Keratinocyte (primary cell): ENCODE measurements at regions not wholly inside any gene's neighbourhood (a gene's known extent, or its start where the extent isn't known, plus 50 kb on each side); places are given as distances from the start of the nearest gene placed in this dataset.
"Not testable (repeated sequence)": the region's sequence is repeated elsewhere in the genome, so short reads cannot be mapped to it uniquely, and the experiment has no call there.

ENCODE experiments used
- DNase-seq: peaks from one replicate; pipeline ENCODE4 v3.0.0-alpha.2; 2011; ENCODE audit warnings: low read depth, missing footprints, low spot score
- FAIRE-seq: peaks from 2 replicates; lab custom pipeline; 2011; peaks lifted over from hg19 to GRCh38; lab: Jason Lieb, UNC
- H2AFZ ChIP-seq: 2 replicates; pipeline ENCODE4 v1.6.0; 2012; ENCODE audit warnings: low read length, control low read depth, inconsistent platforms; ENCODE audit not compliant: control insufficient read depth
- H3K27ac ChIP-seq: 2 replicates; pipeline ENCODE4 v1.5.1; 2011; ENCODE audit warnings: low read length; ENCODE audit not compliant: control insufficient read depth, insufficient read depth
- H3K27me3 ChIP-seq: 3 replicates; pipeline ENCODE4 v1.6.0; 2011; ENCODE audit warnings: low read length; ENCODE audit not compliant: control insufficient read depth, insufficient read depth; ENCODE audit errors: extremely low read depth
- H3K36me3 ChIP-seq, 2 experiments: 2 replicates in 1 of 2; 3 replicates in 1 of 2; pipeline ENCODE4 v1.5.1; 2011; ENCODE audit warnings: low read length in 2 of 2, mild to moderate bottlenecking in 1 of 2; ENCODE audit not compliant: control insufficient read depth in 2 of 2, insufficient read depth in 2 of 2; ENCODE audit errors: extremely low read depth in 1 of 2
- H3K4me1 ChIP-seq: 3 replicates; pipeline ENCODE4 v1.5.1; 2011; ENCODE audit warnings: low read length; ENCODE audit not compliant: control insufficient read depth, insufficient read depth; ENCODE audit errors: extremely low read depth
- H3K4me2 ChIP-seq: 3 replicates; pipeline ENCODE4 v1.6.0; 2011; ENCODE audit warnings: low read depth, low read length; ENCODE audit not compliant: control insufficient read depth, insufficient read depth; ENCODE audit errors: extremely low read depth
- H3K4me3 ChIP-seq, 3 experiments: fragments of 200-600 bp in 1 of 3; sonication (generic) in 1 of 3; 2 replicates in 2 of 3; 3 replicates in 1 of 3; pipeline ENCODE4 v1.5.1; 2011 to 2016; ENCODE audit warnings: low read length in 3 of 3, mild to moderate bottlenecking in 3 of 3, control low read depth in 2 of 3, inconsistent platforms in 1 of 3, low read depth in 1 of 3, mixed read lengths in 1 of 3, mixed run types in 1 of 3, moderate library complexity in 1 of 3; ENCODE audit not compliant: control insufficient read depth in 2 of 3, insufficient read depth in 2 of 3; ENCODE audit errors: extremely low read depth in 1 of 3
- H3K79me2 ChIP-seq: 2 replicates; pipeline ENCODE4 v1.6.0; 2012; ENCODE audit warnings: low read length; ENCODE audit not compliant: control insufficient read depth, insufficient read depth
- H3K9ac ChIP-seq: 3 replicates; pipeline ENCODE4 v1.6.0; 2011; ENCODE audit warnings: low read length; ENCODE audit not compliant: control insufficient read depth, insufficient read depth; ENCODE audit errors: extremely low read depth
- H3K9me1 ChIP-seq: 3 replicates; pipeline ENCODE4 v1.6.0; 2011; ENCODE audit warnings: low read length; ENCODE audit not compliant: control insufficient read depth, insufficient read depth; ENCODE audit errors: extremely low read depth
- H3K9me3 ChIP-seq: 2 replicates; pipeline ENCODE4 v1.5.1; 2012; ENCODE audit warnings: low read depth, low read length; ENCODE audit not compliant: control insufficient read depth
- H4K20me1 ChIP-seq: 3 replicates; pipeline ENCODE4 v1.6.0; 2011; ENCODE audit warnings: low read length; ENCODE audit not compliant: control insufficient read depth, insufficient read depth; ENCODE audit errors: extremely low read depth
- CTCF ChIP-seq, 3 experiments: IDR thresholded peaks in 1 of 3; conservative IDR thresholded peaks in 1 of 3; optimal IDR thresholded peaks in 1 of 3; 2 replicates in 2 of 3; 3 replicates in 1 of 3; pipeline versions ENCODE3 to v1.5.1; 2011; ENCODE audit warnings: low read length in 3 of 3, mild to moderate bottlenecking in 3 of 3, moderate library complexity in 2 of 3, control low read depth in 1 of 3, inconsistent platforms in 1 of 3; ENCODE audit not compliant: insufficient read depth in 2 of 3; ENCODE audit errors: extremely low read depth in 1 of 3
- EZH2 ChIP-seq: IDR thresholded peaks from one replicate; pipeline ENCODE4 v1.6.1; 2012; ENCODE audit warnings: inconsistent platforms, mild to moderate bottlenecking, low read length, moderate library complexity
- dilution Hi-C: fragments of 300-500 bp; cut with MboI; formaldehyde crosslinking; loops from one replicate; pipeline ENCODE4 v1.7.0; 2020; ENCODE audit warnings: low sequenced_read_pairs; ENCODE audit not compliant: extremely low pct_ligation_motif_present

GRCh38 chr22:25460682-25461081, 103.8 kb upstream of the GRK3 start:
- H2AFZ ChIP-seq, H3K9me1 ChIP-seq, H3K4me2 ChIP-seq, H3K4me3 ChIP-seq, H3K9me3 ChIP-seq, H3K27ac ChIP-seq, dilution Hi-C loops, DNase-seq, H3K4me1 ChIP-seq, H4K20me1 ChIP-seq, H3K9ac ChIP-seq, FAIRE-seq, H3K79me2 ChIP-seq, H3K27me3 ChIP-seq: not testable (repeated sequence)
- peaks cover 3 to 12% of the 10 kb centered on the region in 2 experiments for H3K36me3 ChIP-seq

GRCh38 chr22:25461301-25461700, 103.2 kb upstream of the GRK3 start:
- no peaks in the 10 kb centered on the region for H3K9me3 ChIP-seq
- H3K9ac ChIP-seq = no peak overlapping the region
- no peaks in the 10 kb centered on the region for H3K9me1 ChIP-seq
- peaks cover 3 to 11% of the 10 kb centered on the region in 2 experiments for H3K36me3 ChIP-seq
- H3K4me3 ChIP-seq = no peak overlapping the region
- peaks cover 3% of the 10 kb centered on the region for H4K20me1 ChIP-seq
- FAIRE-seq (no peak), DNase-seq (no peak)
- no peak overlapping the region for H2AFZ ChIP-seq
- H3K4me2 ChIP-seq = no peak overlapping the region
- dilution Hi-C loops = no loop called here
- TF ChIP-seq EZH2 = no peak
- no peak for TF ChIP-seq CTCF (optimal IDR thresholded peaks at IDR 0.05 in 1 of 3, IDR thresholded peaks at IDR 0.05 in 1 of 3, conservative IDR thresholded peaks at IDR 0.05 in 1 of 3; ENCODE audit: extremely low read depth in 1 of 3, insufficient read depth in 2 of 3, low read length in 3 of 3)
- H3K27ac ChIP-seq = no peak overlapping the region
- peaks cover 4% of the 10 kb centered on the region for H3K79me2 ChIP-seq
- no peaks in the 10 kb centered on the region for H3K4me1 ChIP-seq
- H3K27me3 ChIP-seq = no peaks in the 10 kb centered on the region
